RWPE1 (cell line): ENCODE measurements at regions not wholly inside any gene's neighbourhood (a gene's known extent, or its start where the extent isn't known, plus 50 kb on each side); places are given as distances from the start of the nearest gene placed in this dataset.

Experiments used
- CTCF ChIA-PET: fragments of 350-600 bp; sonication (Branson Sonifier 250); formaldehyde crosslinking; extraction: SDS; loops from one replicate; lab custom pipeline; 2021; lab: Yijun Ruan, JAX
- POLR2A ChIA-PET: fragments of 400-600 bp; formaldehyde crosslinking; extraction: SDS; loops from one replicate; lab custom pipeline; 2020; ENCODE audit warnings: antibody characterized with exemption; ENCODE audit not compliant: low non-redundant PET; lab: Yijun Ruan, JAX
- DNase-seq: peaks from one replicate; pipeline ENCODE4 v3.0.0; 2012; ENCODE audit warnings: low spot score
- H3K27ac ChIP-seq: fragments of 450-650 bp; 2 replicates; pipeline ENCODE4 v1.5.1; 2017
- TF ChIP-seq, protein P1 (sequence below): fragments of 450-650 bp; conservative IDR thresholded peaks from 2 replicates; pipeline ENCODE4 v1.5.1; 2017; ENCODE audit warnings: low read depth, mild to moderate bottlenecking

GRCh38 chr14:81638656-81639280 is 105.1 kb upstream of the SEL1L start:
- POLR2A ChIA-PET = no interaction called here
- CTCF ChIA-PET = no interaction called here

GRCh38 chr14:81653626-81654025 is 120.0 kb upstream of the SEL1L start:
- DNase-seq = no peak
- TF ChIP-seq, protein P1, sequence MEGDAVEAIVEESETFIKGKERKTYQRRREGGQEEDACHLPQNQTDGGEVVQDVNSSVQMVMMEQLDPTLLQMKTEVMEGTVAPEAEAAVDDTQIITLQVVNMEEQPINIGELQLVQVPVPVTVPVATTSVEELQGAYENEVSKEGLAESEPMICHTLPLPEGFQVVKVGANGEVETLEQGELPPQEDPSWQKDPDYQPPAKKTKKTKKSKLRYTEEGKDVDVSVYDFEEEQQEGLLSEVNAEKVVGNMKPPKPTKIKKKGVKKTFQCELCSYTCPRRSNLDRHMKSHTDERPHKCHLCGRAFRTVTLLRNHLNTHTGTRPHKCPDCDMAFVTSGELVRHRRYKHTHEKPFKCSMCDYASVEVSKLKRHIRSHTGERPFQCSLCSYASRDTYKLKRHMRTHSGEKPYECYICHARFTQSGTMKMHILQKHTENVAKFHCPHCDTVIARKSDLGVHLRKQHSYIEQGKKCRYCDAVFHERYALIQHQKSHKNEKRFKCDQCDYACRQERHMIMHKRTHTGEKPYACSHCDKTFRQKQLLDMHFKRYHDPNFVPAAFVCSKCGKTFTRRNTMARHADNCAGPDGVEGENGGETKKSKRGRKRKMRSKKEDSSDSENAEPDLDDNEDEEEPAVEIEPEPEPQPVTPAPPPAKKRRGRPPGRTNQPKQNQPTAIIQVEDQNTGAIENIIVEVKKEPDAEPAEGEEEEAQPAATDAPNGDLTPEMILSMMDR = no peak
- CTCF ChIA-PET = no interaction called here
- no peak overlapping the region for H3K27ac ChIP-seq
- POLR2A ChIA-PET = no interaction called here

More at GRCh38 chr14:81638656-81639280, 105.1 kb upstream of the SEL1L start:
- TF ChIP-seq, protein P1 = no peak
- no peak for DNase-seq
- no peak overlapping the region for H3K27ac ChIP-seq

DNA sequence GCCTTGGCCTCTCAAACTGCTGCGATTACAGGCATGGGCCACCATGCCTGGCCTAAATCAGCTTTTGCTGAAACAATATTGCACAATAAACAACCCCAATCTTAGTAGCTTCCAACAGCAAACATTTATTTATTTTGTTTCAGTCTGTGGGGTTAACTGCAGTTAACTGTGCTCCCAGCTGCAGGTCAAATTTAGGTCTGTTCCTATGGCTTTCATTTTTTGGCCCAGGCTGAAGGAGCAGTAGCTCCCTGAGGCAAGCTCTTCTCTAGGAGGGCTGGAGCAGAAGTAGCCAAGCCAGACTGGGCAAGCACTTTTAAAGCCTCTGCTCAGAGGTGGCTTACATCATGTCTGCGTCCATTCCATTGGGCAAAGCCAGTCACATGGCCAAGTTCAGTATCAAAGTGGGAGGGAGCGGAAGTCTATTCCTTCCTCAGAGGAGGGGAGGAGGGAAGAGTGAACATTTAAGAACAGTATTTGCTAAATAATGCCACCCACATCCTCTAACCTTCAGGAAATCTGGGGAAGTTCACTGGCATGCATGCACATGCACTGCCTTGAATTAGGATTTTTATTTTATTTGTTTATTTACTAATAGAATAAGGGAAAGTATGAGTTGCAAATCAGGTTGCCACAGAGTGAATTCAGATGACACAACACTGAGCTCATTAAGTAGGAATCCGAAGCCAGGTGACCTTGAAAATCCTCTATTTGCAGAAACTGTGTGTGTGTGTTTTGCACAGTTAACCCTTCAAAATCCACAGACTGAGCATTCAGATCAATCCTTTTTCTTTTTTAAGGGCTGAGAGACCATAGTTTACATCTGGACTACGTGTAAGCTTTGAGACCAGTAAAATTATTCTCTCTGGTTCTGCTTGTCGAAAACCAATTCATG is 122.0 kb upstream of the SEL1L start:
- POLR2A ChIA-PET = no interaction called here
- no peak for DNase-seq

DNA sequence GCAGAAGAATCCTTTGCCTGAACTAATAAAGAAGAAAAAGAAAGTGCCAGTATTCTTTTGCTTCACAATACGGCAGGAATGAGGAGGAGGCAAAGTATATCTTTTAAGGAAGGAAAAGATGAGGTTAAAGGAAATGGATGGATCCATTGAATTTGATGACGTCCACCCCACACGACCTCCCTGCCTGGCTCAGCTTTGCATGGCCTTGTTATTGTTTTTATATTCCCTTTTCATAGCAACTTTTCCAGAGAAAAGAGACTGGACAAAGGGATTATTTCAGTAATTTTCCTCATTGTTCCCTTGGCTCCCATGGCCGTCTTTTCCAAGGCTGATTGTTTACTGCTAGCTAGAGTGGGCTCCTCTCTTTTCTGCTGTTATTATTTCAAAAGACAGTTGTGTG is 123.2 kb upstream of the SEL1L start:
- TF ChIP-seq, protein P1 = no peak
- ChIA-PET CTCF (no interaction called here), POLR2A (no interaction called here)
- H3K27ac ChIP-seq = no peak overlapping the region
- no peak for DNase-seq

More for the DNA sequence above, 122.0 kb upstream of the SEL1L start:
- H3K27ac ChIP-seq = no peak overlapping the region
- TF ChIP-seq, protein P1 = no peak
- CTCF ChIA-PET = no interaction called here

DNA sequence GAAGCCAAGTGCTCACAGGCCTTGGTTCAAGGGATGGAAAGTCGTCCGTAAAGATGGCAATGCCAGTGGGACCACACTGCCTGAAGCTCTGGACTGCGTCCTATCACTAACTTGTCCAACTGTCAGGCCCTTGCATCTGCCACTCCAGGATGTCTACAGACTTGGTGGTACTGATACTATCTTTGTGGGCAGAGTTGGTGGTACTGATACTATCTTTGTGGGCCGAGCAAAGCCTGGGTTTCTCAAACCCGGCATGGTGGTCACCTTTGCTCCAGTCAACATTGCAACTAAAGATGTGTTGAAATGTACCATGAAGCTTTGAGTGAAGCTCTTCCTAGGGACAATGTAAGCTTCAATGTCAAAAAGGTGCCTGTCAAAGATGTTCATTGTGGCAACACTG is 128.4 kb upstream of the SEL1L start:
- TF ChIP-seq, protein P1 = no peak
- POLR2A ChIA-PET = no interaction called here
- DNase-seq = no peak
- no peak overlapping the region for H3K27ac ChIP-seq
- CTCF ChIA-PET = no interaction called here

- no peak for DNase-seq
- CTCF ChIA-PET = interaction anchor here (0.6 kb wide), 1 partner anchor 847 kb away, joined by 3 read pairs; no protein-coding TSS in a partner anchor
- H3K27ac ChIP-seq = no peak overlapping the region
- TF ChIP-seq, protein P1 = no peak
- POLR2A ChIA-PET = no interaction called here
Measured at GRCh38 chr14:81662570-81663197, 129.0 kb upstream of the SEL1L start.
